PC-3 (cell line): ENCODE measurements at regions not wholly inside any gene's neighbourhood (a gene's known extent, or its start where the extent isn't known, plus 50 kb on each side); places are given as distances from the start of the nearest gene placed in this dataset.

Experiments used
- EZH2 ChIP-seq: fragments of 300-600 bp; sonication (generic); IDR thresholded peaks from one replicate; pipeline ENCODE4 v1.6.1; 2017; ENCODE audit warnings: antibody characterized with exemption, mild to moderate bottlenecking, low read length; ENCODE audit not compliant: unreplicated experiment
- TF ChIP-seq, protein P1 (sequence below): fragments of 300-600 bp; sonication (generic); conservative IDR thresholded peaks from 2 replicates; pipeline ENCODE4 v1.5.1; 2017; ENCODE audit warnings: antibody characterized with exemption, low read depth, mild to moderate bottlenecking, low read length

DNA sequence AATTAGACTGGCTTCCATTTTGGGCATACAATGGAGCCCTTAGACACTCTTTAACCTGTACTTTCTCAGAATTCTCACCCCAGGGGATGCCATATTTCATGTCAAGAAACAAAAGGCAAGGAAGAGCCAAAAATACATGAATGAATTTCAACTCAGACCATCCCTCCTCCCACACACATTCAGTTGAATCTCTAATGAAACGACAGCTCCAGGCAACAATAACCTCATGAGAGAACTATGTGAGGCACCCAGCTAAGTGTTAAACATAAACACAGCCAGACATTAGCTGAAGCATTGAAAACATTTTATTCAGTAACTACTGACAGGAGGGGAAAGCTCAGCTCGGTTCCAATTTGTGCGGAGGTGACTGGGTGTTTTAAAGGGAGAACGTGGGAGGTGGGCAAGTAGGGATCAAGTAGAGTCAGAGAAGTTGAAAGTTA is 1359.1 kb upstream of the CDH9 start:
- TF ChIP-seq EZH2: no peak
- TF ChIP-seq, protein P1, sequence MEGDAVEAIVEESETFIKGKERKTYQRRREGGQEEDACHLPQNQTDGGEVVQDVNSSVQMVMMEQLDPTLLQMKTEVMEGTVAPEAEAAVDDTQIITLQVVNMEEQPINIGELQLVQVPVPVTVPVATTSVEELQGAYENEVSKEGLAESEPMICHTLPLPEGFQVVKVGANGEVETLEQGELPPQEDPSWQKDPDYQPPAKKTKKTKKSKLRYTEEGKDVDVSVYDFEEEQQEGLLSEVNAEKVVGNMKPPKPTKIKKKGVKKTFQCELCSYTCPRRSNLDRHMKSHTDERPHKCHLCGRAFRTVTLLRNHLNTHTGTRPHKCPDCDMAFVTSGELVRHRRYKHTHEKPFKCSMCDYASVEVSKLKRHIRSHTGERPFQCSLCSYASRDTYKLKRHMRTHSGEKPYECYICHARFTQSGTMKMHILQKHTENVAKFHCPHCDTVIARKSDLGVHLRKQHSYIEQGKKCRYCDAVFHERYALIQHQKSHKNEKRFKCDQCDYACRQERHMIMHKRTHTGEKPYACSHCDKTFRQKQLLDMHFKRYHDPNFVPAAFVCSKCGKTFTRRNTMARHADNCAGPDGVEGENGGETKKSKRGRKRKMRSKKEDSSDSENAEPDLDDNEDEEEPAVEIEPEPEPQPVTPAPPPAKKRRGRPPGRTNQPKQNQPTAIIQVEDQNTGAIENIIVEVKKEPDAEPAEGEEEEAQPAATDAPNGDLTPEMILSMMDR: no peak
